Activated B cell treated with CpG ODN at 0.5 μM for 24 hours (primary cell): ENCODE measurements at regions not wholly inside any gene's neighbourhood (a gene's known extent, or its start where the extent isn't known, plus 50 kb on each side); places are given as distances from the start of the nearest gene placed in this dataset.

Experiments
- ATAC-seq: fragments of 200-7000 bp; cut with Tn5 transposase; one replicate; pipeline ENCODE4 v1.10.0; 2021; ENCODE audit warnings: low read depth, mild to moderate bottlenecking, moderate library complexity
- CTCF ChIA-PET: fragments of 350-600 bp; sonication (Branson Sonifier 250); formaldehyde crosslinking; loops from one replicate; lab custom pipeline; 2021; ENCODE audit warnings: antibody characterized with exemption; lab: Charles Lee
- POLR2A ChIA-PET: fragments of 350-600 bp; sonication (Branson Sonifier 250); formaldehyde crosslinking; loops from one replicate; lab custom pipeline; 2021; ENCODE audit warnings: antibody characterized with exemption; lab: Charles Lee
- DNase-seq: peaks from one replicate; pipeline ENCODE4 v3.0.0; 2022
- H3K27ac Mint-ChIP-seq: one replicate; pipeline ENCODE4 v1.8.0; 2020; ENCODE audit warnings: mixed read lengths
- H3K27me3 Mint-ChIP-seq: one replicate; pipeline ENCODE4 v1.8.0; 2021; ENCODE audit warnings: mixed read lengths
- H3K36me3 Mint-ChIP-seq: one replicate; pipeline ENCODE4 v1.8.0; 2021; ENCODE audit warnings: low read depth, mixed read lengths
- H3K4me1 Mint-ChIP-seq: one replicate; pipeline ENCODE4 v1.8.0; 2021; ENCODE audit warnings: mixed read lengths
- H3K4me3 Mint-ChIP-seq: one replicate; pipeline ENCODE4 v1.8.0; 2020; ENCODE audit warnings: mild to moderate bottlenecking, mixed read lengths
- H3K9me3 Mint-ChIP-seq: one replicate; pipeline ENCODE4 v1.8.0; 2020; ENCODE audit warnings: mixed read lengths
- intact Hi-C: fragments of 100-400 bp; cut with micrococcal nuclease; formaldehyde crosslinking; loops from one replicate; pipeline ENCODE4 v1.15.1; 2024
- TF ChIP-seq, protein P1 (sequence below): fragments of 200-600 bp; IDR thresholded peaks from one replicate; pipeline ENCODE4 v1.8.0; 2022; ENCODE audit warnings: antibody characterized with exemption, mild to moderate bottlenecking

DNA sequence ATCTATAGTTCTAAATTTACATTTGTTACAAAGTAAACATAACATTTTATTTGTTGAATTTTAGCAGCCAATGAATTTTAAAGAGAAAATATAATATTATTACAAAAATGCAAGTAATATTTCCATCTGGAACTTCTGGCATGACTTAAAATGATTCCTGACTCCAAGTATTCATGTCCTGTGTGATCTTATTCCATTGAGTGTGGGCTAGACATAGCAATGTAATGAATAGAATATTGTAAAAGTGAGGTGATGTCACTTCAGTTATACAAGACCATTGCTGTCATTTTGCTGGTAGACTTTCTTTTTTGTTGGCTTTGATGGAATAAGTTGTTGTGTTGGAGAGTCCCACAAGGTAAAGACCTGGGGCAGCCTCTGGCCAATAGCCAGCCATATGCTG, 912.2 kb upstream of the PIK3C3 start:
- DNase-seq (no peak), ATAC-seq (no peak)
- Mint-ChIP-seq H3K4me3 (no peak overlapping the region), H3K9me3 (peaks cover 5% of the 10 kb centered on the region), H3K36me3 (no peaks in the 10 kb centered on the region), H3K27ac (no peak overlapping the region), H3K4me1 (no peaks in the 10 kb centered on the region), H3K27me3 (no peaks in the 10 kb centered on the region)
- intact Hi-C loops = no loop called here
- ChIA-PET CTCF (no interaction called here), POLR2A (no interaction called here)
- TF ChIP-seq, protein P1, sequence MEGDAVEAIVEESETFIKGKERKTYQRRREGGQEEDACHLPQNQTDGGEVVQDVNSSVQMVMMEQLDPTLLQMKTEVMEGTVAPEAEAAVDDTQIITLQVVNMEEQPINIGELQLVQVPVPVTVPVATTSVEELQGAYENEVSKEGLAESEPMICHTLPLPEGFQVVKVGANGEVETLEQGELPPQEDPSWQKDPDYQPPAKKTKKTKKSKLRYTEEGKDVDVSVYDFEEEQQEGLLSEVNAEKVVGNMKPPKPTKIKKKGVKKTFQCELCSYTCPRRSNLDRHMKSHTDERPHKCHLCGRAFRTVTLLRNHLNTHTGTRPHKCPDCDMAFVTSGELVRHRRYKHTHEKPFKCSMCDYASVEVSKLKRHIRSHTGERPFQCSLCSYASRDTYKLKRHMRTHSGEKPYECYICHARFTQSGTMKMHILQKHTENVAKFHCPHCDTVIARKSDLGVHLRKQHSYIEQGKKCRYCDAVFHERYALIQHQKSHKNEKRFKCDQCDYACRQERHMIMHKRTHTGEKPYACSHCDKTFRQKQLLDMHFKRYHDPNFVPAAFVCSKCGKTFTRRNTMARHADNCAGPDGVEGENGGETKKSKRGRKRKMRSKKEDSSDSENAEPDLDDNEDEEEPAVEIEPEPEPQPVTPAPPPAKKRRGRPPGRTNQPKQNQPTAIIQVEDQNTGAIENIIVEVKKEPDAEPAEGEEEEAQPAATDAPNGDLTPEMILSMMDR = no peak

DNA sequence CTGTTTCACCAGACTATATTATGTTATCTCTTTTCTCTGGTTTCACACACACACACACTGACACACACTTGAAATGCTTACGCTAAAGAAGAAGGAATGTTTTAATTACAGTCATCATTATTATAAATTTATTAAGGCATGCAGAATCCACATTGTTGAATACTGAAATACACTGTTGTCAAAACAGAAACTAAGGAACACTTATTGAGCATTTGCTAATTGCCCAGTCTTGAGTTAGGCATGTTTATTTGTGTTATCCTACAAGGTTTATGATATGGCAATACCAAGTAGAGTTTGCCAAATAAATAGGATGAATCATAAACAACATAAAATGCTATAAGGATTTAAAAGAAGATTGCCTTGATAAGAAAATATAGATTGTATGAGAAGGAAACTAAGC, 917.0 kb upstream of the PIK3C3 start:
- ChIA-PET CTCF (no interaction called here), POLR2A (no interaction called here)
- H3K27me3 Mint-ChIP-seq = no peaks in the 10 kb centered on the region
- ATAC-seq (no peak), DNase-seq (no peak)
- no peaks in the 10 kb centered on the region for H3K4me1 Mint-ChIP-seq
- intact Hi-C loops = no loop called here
- no peak overlapping the region for H3K4me3 Mint-ChIP-seq
- peaks cover 6% of the 10 kb centered on the region for H3K9me3 Mint-ChIP-seq
- no peak overlapping the region for H3K27ac Mint-ChIP-seq
- H3K36me3 Mint-ChIP-seq = no peaks in the 10 kb centered on the region
- TF ChIP-seq, protein P1 = no peak

DNA sequence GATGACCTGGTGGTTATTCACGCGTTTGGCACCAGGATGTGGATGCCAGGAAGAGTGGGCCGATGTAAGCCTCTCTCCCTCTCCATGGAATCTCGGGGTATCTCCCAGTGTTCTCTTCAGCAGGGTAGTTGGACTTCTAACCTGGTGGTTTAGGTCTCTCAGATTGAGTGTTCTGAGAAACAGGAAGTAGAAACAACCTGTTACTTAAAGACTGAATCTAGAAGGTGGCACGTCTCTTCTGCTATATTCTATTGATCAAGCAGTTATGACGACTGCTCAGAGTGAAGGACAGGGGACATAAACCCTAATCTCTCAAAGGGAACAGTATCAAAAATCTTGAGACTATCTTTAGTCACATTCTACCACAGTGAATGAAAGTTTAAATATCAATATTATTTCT, 918.7 kb upstream of the PIK3C3 start:
- POLR2A ChIA-PET = no interaction called here
- H3K4me3 Mint-ChIP-seq = no peak overlapping the region
- intact Hi-C loops = no loop called here
- no peaks in the 10 kb centered on the region for H3K4me1 Mint-ChIP-seq
- H3K27me3 Mint-ChIP-seq = no peaks in the 10 kb centered on the region
- H3K9me3 Mint-ChIP-seq = peaks cover 6% of the 10 kb centered on the region
- no peaks in the 10 kb centered on the region for H3K36me3 Mint-ChIP-seq
- ATAC-seq (no peak), DNase-seq (no peak)
- no peak overlapping the region for H3K27ac Mint-ChIP-seq
- TF ChIP-seq, protein P1 = no peak
- CTCF ChIA-PET = no interaction called here

DNA sequence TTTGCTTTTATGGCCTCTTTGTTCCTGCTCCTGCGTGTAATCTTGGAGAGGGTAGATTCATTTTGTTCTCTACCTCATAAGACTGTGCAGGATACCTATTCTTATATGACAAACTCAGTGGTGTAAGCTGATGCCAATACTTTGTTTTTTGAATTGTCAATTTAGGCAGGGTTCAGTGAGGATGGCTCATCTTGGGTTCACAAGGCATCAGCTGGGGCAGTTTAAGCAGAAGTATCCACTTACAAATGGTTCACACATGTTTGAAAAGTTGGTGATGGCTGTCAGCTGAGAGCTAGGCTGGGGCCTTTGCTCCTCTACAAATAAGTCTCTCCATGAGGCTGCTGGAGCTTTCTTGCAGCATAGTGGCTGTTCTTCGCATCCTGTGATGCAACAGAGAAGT, 920.6 kb upstream of the PIK3C3 start:
- Mint-ChIP-seq H3K4me3 (no peak overlapping the region), H3K27me3 (no peaks in the 10 kb centered on the region), H3K27ac (no peak overlapping the region), H3K9me3 (peaks cover 2% of the 10 kb centered on the region), H3K36me3 (no peaks in the 10 kb centered on the region), H3K4me1 (no peaks in the 10 kb centered on the region)
- ATAC-seq (no peak), DNase-seq (no peak)
- TF ChIP-seq, protein P1 = no peak
- intact Hi-C loops = no loop called here
- ChIA-PET POLR2A (no interaction called here), CTCF (no interaction called here)

DNA sequence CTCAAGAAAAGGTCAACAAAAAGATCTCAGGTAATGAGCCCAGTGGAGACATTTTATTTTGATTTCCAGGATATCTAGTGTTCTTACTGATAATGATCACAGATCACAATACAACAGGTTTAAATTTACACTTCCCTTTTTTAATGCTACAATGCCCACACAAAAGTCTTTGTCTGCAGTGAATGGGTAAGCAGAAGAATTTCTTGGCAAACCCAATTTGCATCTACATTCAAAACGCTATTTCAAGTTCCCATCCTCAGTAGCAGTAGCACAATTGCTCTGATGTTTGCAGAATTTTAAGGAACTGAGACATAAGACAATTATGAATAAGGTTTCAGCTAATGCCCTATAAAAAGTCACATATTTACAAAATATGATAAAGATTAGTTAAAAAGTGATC, 929.4 kb upstream of the PIK3C3 start:
- H3K4me3 Mint-ChIP-seq = no peak overlapping the region

More for the DNA sequence above, 929.4 kb upstream of the PIK3C3 start:
- H3K9me3 Mint-ChIP-seq = peaks cover 2% of the 10 kb centered on the region
- no peaks in the 10 kb centered on the region for H3K36me3 Mint-ChIP-seq
- CTCF ChIA-PET = no interaction called here
- TF ChIP-seq, protein P1 = no peak
- H3K4me1 Mint-ChIP-seq = no peaks in the 10 kb centered on the region
- no peaks in the 10 kb centered on the region for H3K27me3 Mint-ChIP-seq
- intact Hi-C loops = no loop called here
- POLR2A ChIA-PET = no interaction called here
- no peak for ATAC-seq
- no peak overlapping the region for H3K27ac Mint-ChIP-seq
- no peak for DNase-seq
